GM18517 (cell line): ENCODE measurements at regions not wholly inside any gene's neighbourhood (a gene's known extent, or its start where the extent isn't known, plus 50 kb on each side); places are given as distances from the start of the nearest gene placed in this dataset.
"Not testable (repeated sequence)": the region's sequence is repeated elsewhere in the genome, so short reads cannot be mapped to it uniquely, and the experiment has no call there.

Experiments
- ATAC-seq: cut with Tn5 transposase; IDR thresholded peaks from one replicate; pipeline ENCODE4 v1.9.1; 2021; ENCODE audit warnings: mild to moderate bottlenecking, moderate library complexity; ENCODE audit not compliant: unreplicated experiment

GRCh38 chr18:70705831-70706416 lies 417.1 kb downstream of the SOCS6 start:
- ATAC-seq, result no peak

GRCh38 chr18:70700496-70700895 lies 411.7 kb downstream of the SOCS6 start:
- ATAC-seq, result no peak

GRCh38 chr18:70698574-70698973 lies 409.7 kb downstream of the SOCS6 start:
- ATAC-seq, result no peak

- ATAC-seq, result no peak
Observed at GRCh38 chr18:70693246-70693645, 404.4 kb downstream of the SOCS6 start.

GRCh38 chr18:70689765-70690164 lies 400.9 kb downstream of the SOCS6 start:
- ATAC-seq, result not testable (repeated sequence)

- ATAC-seq, result no peak
Observed at GRCh38 chr18:70688286-70688685, 399.4 kb downstream of the SOCS6 start.

GRCh38 chr18:70684821-70685220 lies 396.0 kb downstream of the SOCS6 start:
- ATAC-seq, result no peak

GRCh38 chr18:70683263-70683662 lies 394.4 kb downstream of the SOCS6 start:
- no peak for ATAC-seq

GRCh38 chr18:70674896-70675295 lies 386.1 kb downstream of the SOCS6 start:
- no peak for ATAC-seq

- ATAC-seq, result no peak
Observed at GRCh38 chr18:70673831-70674230, 385.0 kb downstream of the SOCS6 start.

- no peak for ATAC-seq
Observed at GRCh38 chr18:70672581-70672980, 383.7 kb downstream of the SOCS6 start.

GRCh38 chr18:70671889-70672565 lies 383.2 kb downstream of the SOCS6 start:
- ATAC-seq, result no peak

- ATAC-seq, result no peak
Observed at GRCh38 chr18:70666936-70667335, 378.1 kb downstream of the SOCS6 start.

- ATAC-seq, result no peak
Observed at GRCh38 chr18:70663141-70663540, 374.3 kb downstream of the SOCS6 start.

- no peak for ATAC-seq
Observed at GRCh38 chr18:70662588-70662987, 373.7 kb downstream of the SOCS6 start.

GRCh38 chr18:70659036-70659925 lies 370.4 kb downstream of the SOCS6 start:
- ATAC-seq, result no peak

- no peak for ATAC-seq
Observed at GRCh38 chr18:70653671-70654070, 364.8 kb downstream of the SOCS6 start.

- no peak for ATAC-seq
Observed at GRCh38 chr18:70650878-70651277, 362.0 kb downstream of the SOCS6 start.

GRCh38 chr18:70649683-70650082 lies 360.8 kb downstream of the SOCS6 start:
- no peak for ATAC-seq

GRCh38 chr18:70645971-70646370 lies 357.1 kb downstream of the SOCS6 start:
- no peak for ATAC-seq

GRCh38 chr18:70643812-70644211 lies 355.0 kb downstream of the SOCS6 start:
- no peak for ATAC-seq
